ENCODE measurements at regions not wholly inside any gene's neighbourhood (a gene's known extent, or its start where the extent isn't known, plus 50 kb on each side); places are given as distances from the start of the nearest gene placed in this dataset.

GRCh38 chr5:27275345-27275744 is 237.0 kb upstream of the CDH9 start:
- TF ChIP-seq CTCF (IDR thresholded peaks at IDR 0.05) = no peak
- no peak for TF ChIP-seq POLR2AphosphoS5 (IDR thresholded peaks at IDR 0.05)
- TF ChIP-seq POLR2A (IDR thresholded peaks at IDR 0.05; ENCODE audit: low read depth) = no peak
- no peak for TF ChIP-seq EP300 (IDR thresholded peaks at IDR 0.05)
